HG03442 (cell line): ENCODE measurements at regions not wholly inside any gene's neighbourhood (a gene's known extent, or its start where the extent isn't known, plus 50 kb on each side); places are given as distances from the start of the nearest gene placed in this dataset.
"Not testable (repeated sequence)": the region's sequence is repeated elsewhere in the genome, so short reads cannot be mapped to it uniquely, and the experiment has no call there.

Source experiments
- ATAC-seq: cut with Tn5 transposase; IDR thresholded peaks from one replicate; pipeline ENCODE4 v1.9.1; 2021; ENCODE audit warnings: mild to moderate bottlenecking, moderate library complexity; ENCODE audit not compliant: unreplicated experiment

- no peak for ATAC-seq
Observed at GRCh38 chr18:22694954-22695353, 238.2 kb upstream of the RBBP8 start.

GRCh38 chr18:22695674-22696073, 237.5 kb upstream of the RBBP8 start:
- no peak for ATAC-seq

- no peak for ATAC-seq
Observed at GRCh38 chr18:22697561-22697960, 235.6 kb upstream of the RBBP8 start.

GRCh38 chr18:22698711-22699110, 234.4 kb upstream of the RBBP8 start:
- ATAC-seq: no peak

GRCh38 chr18:22699629-22700028, 233.5 kb upstream of the RBBP8 start:
- no peak for ATAC-seq

- ATAC-seq: no peak
Observed at GRCh38 chr18:22700920-22701319, 232.2 kb upstream of the RBBP8 start.

GRCh38 chr18:22701326-22701725, 231.8 kb upstream of the RBBP8 start:
- no peak for ATAC-seq

- no peak for ATAC-seq
Observed at GRCh38 chr18:22701795-22702194, 231.3 kb upstream of the RBBP8 start.

GRCh38 chr18:22702806-22703205, 230.3 kb upstream of the RBBP8 start:
- ATAC-seq: no peak

- ATAC-seq: peak; percentile 63
Observed at GRCh38 chr18:22703883-22704585, 229.1 kb upstream of the RBBP8 start.

GRCh38 chr18:22704586-22704918, 228.6 kb upstream of the RBBP8 start:
- no peak for ATAC-seq

- ATAC-seq: no peak
Observed at GRCh38 chr18:22705328-22705727, 227.8 kb upstream of the RBBP8 start.

- not testable (repeated sequence) for ATAC-seq
Observed at GRCh38 chr18:22706025-22706424, 227.1 kb upstream of the RBBP8 start.

GRCh38 chr18:22709288-22710060, 223.7 kb upstream of the RBBP8 start:
- no peak for ATAC-seq

- ATAC-seq: no peak
Observed at GRCh38 chr18:22710673-22711191, 222.4 kb upstream of the RBBP8 start.

- no peak for ATAC-seq
Observed at GRCh38 chr18:22711192-22711685, 221.9 kb upstream of the RBBP8 start.

- ATAC-seq: no peak
Observed at GRCh38 chr18:22713511-22713910, 219.6 kb upstream of the RBBP8 start.

GRCh38 chr18:22717536-22717935, 215.6 kb upstream of the RBBP8 start:
- not testable (repeated sequence) for ATAC-seq

- no peak for ATAC-seq
Observed at GRCh38 chr18:22723221-22723620, 209.9 kb upstream of the RBBP8 start.

- no peak for ATAC-seq
Observed at GRCh38 chr18:22723773-22724172, 209.4 kb upstream of the RBBP8 start.

GRCh38 chr18:22726469-22726868, 206.7 kb upstream of the RBBP8 start:
- ATAC-seq: no peak

GRCh38 chr18:22728016-22728415, 205.1 kb upstream of the RBBP8 start:
- ATAC-seq: no peak
